ENCODE measurements at regions not wholly inside any gene's neighbourhood (a gene's known extent, or its start where the extent isn't known, plus 50 kb on each side); places are given as distances from the start of the nearest gene placed in this dataset.

DNA sequence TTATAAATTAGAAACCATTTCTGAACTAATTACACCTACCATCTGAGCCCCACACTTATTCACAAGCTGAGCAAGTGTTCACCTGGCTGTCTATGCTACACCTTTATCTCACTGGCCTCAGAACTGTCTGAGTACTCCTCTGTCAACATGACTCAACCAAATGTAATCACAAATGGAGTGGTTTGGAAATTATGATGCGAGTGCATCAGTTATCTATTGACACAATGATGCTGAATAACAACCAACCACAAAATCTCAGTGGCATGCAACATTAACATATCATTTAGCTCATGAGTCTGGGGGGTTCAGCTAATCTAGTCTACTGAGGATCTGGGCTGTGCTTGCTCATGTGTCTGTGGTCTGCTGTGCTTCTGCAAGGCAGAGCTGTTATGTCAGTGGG is 184.2 kb upstream of the NXPH2 start (continued):
- TF ChIP-seq, protein P1, sequence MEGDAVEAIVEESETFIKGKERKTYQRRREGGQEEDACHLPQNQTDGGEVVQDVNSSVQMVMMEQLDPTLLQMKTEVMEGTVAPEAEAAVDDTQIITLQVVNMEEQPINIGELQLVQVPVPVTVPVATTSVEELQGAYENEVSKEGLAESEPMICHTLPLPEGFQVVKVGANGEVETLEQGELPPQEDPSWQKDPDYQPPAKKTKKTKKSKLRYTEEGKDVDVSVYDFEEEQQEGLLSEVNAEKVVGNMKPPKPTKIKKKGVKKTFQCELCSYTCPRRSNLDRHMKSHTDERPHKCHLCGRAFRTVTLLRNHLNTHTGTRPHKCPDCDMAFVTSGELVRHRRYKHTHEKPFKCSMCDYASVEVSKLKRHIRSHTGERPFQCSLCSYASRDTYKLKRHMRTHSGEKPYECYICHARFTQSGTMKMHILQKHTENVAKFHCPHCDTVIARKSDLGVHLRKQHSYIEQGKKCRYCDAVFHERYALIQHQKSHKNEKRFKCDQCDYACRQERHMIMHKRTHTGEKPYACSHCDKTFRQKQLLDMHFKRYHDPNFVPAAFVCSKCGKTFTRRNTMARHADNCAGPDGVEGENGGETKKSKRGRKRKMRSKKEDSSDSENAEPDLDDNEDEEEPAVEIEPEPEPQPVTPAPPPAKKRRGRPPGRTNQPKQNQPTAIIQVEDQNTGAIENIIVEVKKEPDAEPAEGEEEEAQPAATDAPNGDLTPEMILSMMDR (IDR thresholded peaks at IDR 0.05; ENCODE audit: low read depth, low read length, missing input control): no peak
- TF ChIP-seq, protein P2, sequence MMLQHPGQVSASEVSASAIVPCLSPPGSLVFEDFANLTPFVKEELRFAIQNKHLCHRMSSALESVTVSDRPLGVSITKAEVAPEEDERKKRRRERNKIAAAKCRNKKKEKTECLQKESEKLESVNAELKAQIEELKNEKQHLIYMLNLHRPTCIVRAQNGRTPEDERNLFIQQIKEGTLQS (IDR thresholded peaks at IDR 0.05): no peak
- TF ChIP-seq JUND (IDR thresholded peaks at IDR 0.05): no peak

DNA sequence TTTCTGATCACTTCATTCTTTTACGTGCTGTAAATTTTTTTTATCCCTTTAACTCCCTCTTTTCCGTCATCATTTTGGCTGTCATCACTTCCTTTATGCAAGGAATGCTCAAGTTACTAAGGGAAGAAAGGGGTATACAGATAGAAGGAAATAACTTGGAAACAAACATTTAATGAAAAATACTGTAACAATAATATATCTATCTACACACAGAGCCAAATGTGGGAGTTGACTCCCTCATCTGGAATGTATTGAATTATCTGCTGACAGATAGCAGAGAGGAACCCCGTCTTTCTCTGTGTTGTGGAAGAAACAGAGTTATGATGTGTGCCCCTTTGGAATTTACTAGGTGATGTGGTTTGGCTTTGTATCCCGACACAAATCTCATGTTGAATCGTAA is 182.5 kb upstream of the NXPH2 start:
- H3K36me3 ChIP-seq (ENCODE audit: control insufficient read depth in 4 of 4, insufficient read depth in 3 of 4, low read depth in 1 of 4, low read length in 3 of 4): no peaks in the 10 kb centered on the region
- no peak overlapping the region for H3K9ac ChIP-seq (ENCODE audit: low read depth in 1 of 2, low read length in 2 of 2)
- no peak overlapping the region for H3K27ac ChIP-seq (ENCODE audit: low read depth in 1 of 2, low read length in 2 of 2)
- peaks cover 0 to 7% (median 0%) of the 10 kb centered on the region in 4 donors for H3K27me3 ChIP-seq (ENCODE audit: control insufficient read depth in 4 of 4, insufficient read depth in 4 of 4, low read length in 3 of 4)
- 75% methylated on average over 5 of the region's 5 CpGs for WGBS
- no peaks in the 10 kb centered on the region for H3K4me1 ChIP-seq (ENCODE audit: control insufficient read depth in 4 of 4, insufficient read depth in 4 of 4, low read length in 3 of 4)
- TF ChIP-seq, protein P3, sequence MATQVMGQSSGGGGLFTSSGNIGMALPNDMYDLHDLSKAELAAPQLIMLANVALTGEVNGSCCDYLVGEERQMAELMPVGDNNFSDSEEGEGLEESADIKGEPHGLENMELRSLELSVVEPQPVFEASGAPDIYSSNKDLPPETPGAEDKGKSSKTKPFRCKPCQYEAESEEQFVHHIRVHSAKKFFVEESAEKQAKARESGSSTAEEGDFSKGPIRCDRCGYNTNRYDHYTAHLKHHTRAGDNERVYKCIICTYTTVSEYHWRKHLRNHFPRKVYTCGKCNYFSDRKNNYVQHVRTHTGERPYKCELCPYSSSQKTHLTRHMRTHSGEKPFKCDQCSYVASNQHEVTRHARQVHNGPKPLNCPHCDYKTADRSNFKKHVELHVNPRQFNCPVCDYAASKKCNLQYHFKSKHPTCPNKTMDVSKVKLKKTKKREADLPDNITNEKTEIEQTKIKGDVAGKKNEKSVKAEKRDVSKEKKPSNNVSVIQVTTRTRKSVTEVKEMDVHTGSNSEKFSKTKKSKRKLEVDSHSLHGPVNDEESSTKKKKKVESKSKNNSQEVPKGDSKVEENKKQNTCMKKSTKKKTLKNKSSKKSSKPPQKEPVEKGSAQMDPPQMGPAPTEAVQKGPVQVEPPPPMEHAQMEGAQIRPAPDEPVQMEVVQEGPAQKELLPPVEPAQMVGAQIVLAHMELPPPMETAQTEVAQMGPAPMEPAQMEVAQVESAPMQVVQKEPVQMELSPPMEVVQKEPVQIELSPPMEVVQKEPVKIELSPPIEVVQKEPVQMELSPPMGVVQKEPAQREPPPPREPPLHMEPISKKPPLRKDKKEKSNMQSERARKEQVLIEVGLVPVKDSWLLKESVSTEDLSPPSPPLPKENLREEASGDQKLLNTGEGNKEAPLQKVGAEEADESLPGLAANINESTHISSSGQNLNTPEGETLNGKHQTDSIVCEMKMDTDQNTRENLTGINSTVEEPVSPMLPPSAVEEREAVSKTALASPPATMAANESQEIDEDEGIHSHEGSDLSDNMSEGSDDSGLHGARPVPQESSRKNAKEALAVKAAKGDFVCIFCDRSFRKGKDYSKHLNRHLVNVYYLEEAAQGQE (IDR thresholded peaks at IDR 0.05): no peak
- TF ChIP-seq, protein P4, sequence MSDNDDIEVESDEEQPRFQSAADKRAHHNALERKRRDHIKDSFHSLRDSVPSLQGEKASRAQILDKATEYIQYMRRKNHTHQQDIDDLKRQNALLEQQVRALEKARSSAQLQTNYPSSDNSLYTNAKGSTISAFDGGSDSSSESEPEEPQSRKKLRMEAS (IDR thresholded peaks at IDR 0.05): no peak
- TF ChIP-seq GABPA (IDR thresholded peaks at IDR 0.05 in 1 of 2, conservative IDR thresholded peaks at IDR 0.05 in 1 of 2) (no peak), EGR1 (IDR thresholded peaks at IDR 0.05; ENCODE audit: low read depth in 2 of 2) (no peak)
- DNase-seq (ENCODE audit: low spot score): no peak
- no peaks in the 10 kb centered on the region for H3K9me3 ChIP-seq (ENCODE audit: control insufficient read depth in 4 of 4, low read length in 3 of 4)
- H3K4me3 ChIP-seq (ENCODE audit: low read depth in 1 of 3, low read length in 3 of 3): no peak overlapping the region

DNA sequence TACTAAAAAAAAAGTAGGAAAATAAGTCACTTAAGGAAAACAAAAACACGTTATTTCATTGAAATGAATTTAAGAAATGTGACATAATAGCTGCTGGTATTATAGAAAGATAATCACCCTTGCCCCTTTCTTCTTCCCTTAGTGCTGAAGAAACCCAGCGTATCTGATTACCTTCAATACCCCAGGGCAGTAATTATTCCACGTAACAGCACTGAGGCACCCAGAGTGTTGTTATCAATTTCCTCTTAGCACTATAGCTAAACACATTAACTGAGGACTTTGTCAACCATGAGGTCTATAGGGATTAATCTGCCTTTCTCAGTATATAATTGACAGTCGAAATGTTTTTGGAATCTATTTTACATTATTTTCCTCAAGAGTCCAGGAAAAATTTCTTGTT is 180.0 kb upstream of the NXPH2 start:
- Histone ChIP-seq H3K9ac (ENCODE audit: low read depth in 1 of 2, low read length in 2 of 2) (no peak overlapping the region), H3K36me3 (ENCODE audit: control insufficient read depth in 4 of 4, insufficient read depth in 3 of 4, low read depth in 1 of 4, low read length in 3 of 4) (no peaks in the 10 kb centered on the region), H3K4me3 (ENCODE audit: low read depth in 1 of 3, low read length in 3 of 3) (no peak overlapping the region), H3K9me3 (ENCODE audit: control insufficient read depth in 4 of 4, low read length in 3 of 4) (no peaks in the 10 kb centered on the region), H3K27ac (ENCODE audit: low read depth in 1 of 2, low read length in 2 of 2) (no peak overlapping the region), H3K27me3 (ENCODE audit: control insufficient read depth in 4 of 4, insufficient read depth in 4 of 4, low read length in 3 of 4) (peaks cover 0 to 7% (median 0%) of the 10 kb centered on the region in 4 donors), H3K4me1 (ENCODE audit: control insufficient read depth in 4 of 4, insufficient read depth in 4 of 4, low read length in 3 of 4) (no peaks in the 10 kb centered on the region)
- WGBS: 67% methylated on average over 4 of the region's 4 CpGs
- DNase-seq (ENCODE audit: low spot score): no peak
- no peak for TF ChIP-seq NR2F2 (IDR thresholded peaks at IDR 0.05)
- TF ChIP-seq, protein P3 (IDR thresholded peaks at IDR 0.05): no peak

All from liver (tissue), 8 donors.